ENCODE measurements at regions not wholly inside any gene's neighbourhood (a gene's known extent, or its start where the extent isn't known, plus 50 kb on each side); places are given as distances from the start of the nearest gene placed in this dataset.

- TF ChIP-seq CTCF (IDR thresholded peaks at IDR 0.05) (no peak), POLR2A (IDR thresholded peaks at IDR 0.05) (no peak)
These were observed 214.2 kb downstream of the RBFOX3 start for GRCh38 chr17:79396696-79397095.

All from body of pancreas (tissue), 4 donors.